Upper lobe of left lung (tissue), 6 donors: ENCODE measurements at regions not wholly inside any gene's neighbourhood (a gene's known extent, or its start where the extent isn't known, plus 50 kb on each side); places are given as distances from the start of the nearest gene placed in this dataset.

Source experiments
- ATAC-seq, 2 donors: fragments of 200-7000 bp; cut with Tn5 transposase; one replicate each; pipeline ENCODE4 v1.9.1; 2022; ENCODE audit warnings: mild to moderate bottlenecking in 2 of 2, moderate library complexity in 2 of 2; ENCODE audit not compliant: low FRiP score in 2 of 2
- DNase-seq, 2 donors: peaks; one replicate each; pipeline ENCODE4 v3.0.0-alpha.2; 2019 to 2020
- H3K27ac ChIP-seq, 4 donors: fragments of 200-600 bp; sonication (generic); one replicate each; pipeline ENCODE4 v1.5.1; 2016 to 2019
- H3K27me3 ChIP-seq, 4 donors: fragments of 200-600 bp; sonication (generic); one replicate each; pipeline ENCODE4 v1.5.1; 2017 to 2019
- H3K36me3 ChIP-seq, 4 donors: fragments of 200-600 bp; sonication (generic); one replicate each; pipeline ENCODE4 v1.5.1; 2016 to 2019
- H3K4me1 ChIP-seq, 4 donors: fragments of 200-600 bp; sonication (generic); one replicate each; pipeline ENCODE4 v1.5.1; 2018 to 2019
- H3K4me3 ChIP-seq, 4 donors: fragments of 200-600 bp; sonication (generic); one replicate each; pipeline ENCODE4 v1.5.1; 2017 to 2019; ENCODE audit warnings: mild to moderate bottlenecking in 2 of 4, moderate library complexity in 1 of 4
- H3K9me3 ChIP-seq, 4 donors: fragments of 200-600 bp; sonication (generic); one replicate each; pipeline ENCODE4 v1.5.1; 2018 to 2019
- EP300 ChIP-seq, 4 donors: sonication (generic); formaldehyde crosslinking; IDR thresholded peaks; one replicate each; pipeline ENCODE4 v1.5.1; 2017; ENCODE audit warnings: antibody characterized with exemption in 4 of 4, control low read depth in 2 of 4
- POLR2A ChIP-seq, 4 donors: fragments of 450-650 bp; IDR thresholded peaks; one replicate each; pipeline ENCODE4 v1.5.1; 2016 to 2017; ENCODE audit warnings: antibody characterized with exemption in 4 of 4, mild to moderate bottlenecking in 2 of 4
- POLR2AphosphoS5 ChIP-seq, 2 donors: sonication (generic); formaldehyde crosslinking; IDR thresholded peaks; one replicate each; pipeline ENCODE4 v1.5.1; 2017; ENCODE audit warnings: antibody characterized with exemption in 2 of 2
- WGBS, 2 donors: methylation state at CpG; one replicate each; pipeline ENCODE4 v1.1.5; 2017 to 2018; 5-methylcytosine and 5-hydroxymethylcytosine counted together
- TF ChIP-seq, protein P1 (sequence below), 6 experiments: fragments of 450-650 bp in 4 of 6; fragments of 200-600 bp in 2 of 6; sonication (generic) in 2 of 6; IDR thresholded peaks; one replicate each; pipeline ENCODE4 v1.5.1; 2016 to 2019; ENCODE audit warnings: antibody characterized with exemption in 6 of 6
- donor health status: DM: no; HTN: no; CAD: no; lungs with moderate emphysema.
- donor health status: DM: no; HTN: yes; CAD: no; lungs with severe emphysema.

GRCh38 chr2:8304821-8305766 lies 376.8 kb upstream of the ID2 start:
- H3K36me3 ChIP-seq, result no peaks in the 10 kb centered on the region
- no peak for ATAC-seq
- H3K9me3 ChIP-seq, result no peaks in the 10 kb centered on the region
- DNase-seq, result no peak
- WGBS, 2 donors, result 80% methylated on average over 18 of the region's 18 CpGs
- H3K27ac ChIP-seq, result no peak overlapping the region
- no peaks in the 10 kb centered on the region for H3K27me3 ChIP-seq
- TF ChIP-seq EP300 (IDR thresholded peaks at IDR 0.05) (no peak), POLR2A (IDR thresholded peaks at IDR 0.05) (no peak)
- TF ChIP-seq, protein P1, sequence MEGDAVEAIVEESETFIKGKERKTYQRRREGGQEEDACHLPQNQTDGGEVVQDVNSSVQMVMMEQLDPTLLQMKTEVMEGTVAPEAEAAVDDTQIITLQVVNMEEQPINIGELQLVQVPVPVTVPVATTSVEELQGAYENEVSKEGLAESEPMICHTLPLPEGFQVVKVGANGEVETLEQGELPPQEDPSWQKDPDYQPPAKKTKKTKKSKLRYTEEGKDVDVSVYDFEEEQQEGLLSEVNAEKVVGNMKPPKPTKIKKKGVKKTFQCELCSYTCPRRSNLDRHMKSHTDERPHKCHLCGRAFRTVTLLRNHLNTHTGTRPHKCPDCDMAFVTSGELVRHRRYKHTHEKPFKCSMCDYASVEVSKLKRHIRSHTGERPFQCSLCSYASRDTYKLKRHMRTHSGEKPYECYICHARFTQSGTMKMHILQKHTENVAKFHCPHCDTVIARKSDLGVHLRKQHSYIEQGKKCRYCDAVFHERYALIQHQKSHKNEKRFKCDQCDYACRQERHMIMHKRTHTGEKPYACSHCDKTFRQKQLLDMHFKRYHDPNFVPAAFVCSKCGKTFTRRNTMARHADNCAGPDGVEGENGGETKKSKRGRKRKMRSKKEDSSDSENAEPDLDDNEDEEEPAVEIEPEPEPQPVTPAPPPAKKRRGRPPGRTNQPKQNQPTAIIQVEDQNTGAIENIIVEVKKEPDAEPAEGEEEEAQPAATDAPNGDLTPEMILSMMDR (IDR thresholded peaks at IDR 0.05), result no peak
- H3K4me1 ChIP-seq, result peaks cover 2 to 11% (median 7%) of the 10 kb centered on the region in 4 donors
- H3K4me3 ChIP-seq, result no peak overlapping the region

GRCh38 chr2:8306530-8307351 lies 375.1 kb upstream of the ID2 start:
- Histone ChIP-seq H3K4me3 (no peak overlapping the region), H3K36me3 (no peaks in the 10 kb centered on the region), H3K27ac (no peak overlapping the region), H3K27me3 (no peaks in the 10 kb centered on the region), H3K4me1 (peaks cover 4 to 11% (median 8%) of the 10 kb centered on the region in 4 donors), H3K9me3 (no peaks in the 10 kb centered on the region)
- TF ChIP-seq POLR2AphosphoS5 (IDR thresholded peaks at IDR 0.05) (no peak), EP300 (IDR thresholded peaks at IDR 0.05) (no peak), POLR2A (IDR thresholded peaks at IDR 0.05) (no peak)
- TF ChIP-seq, protein P1 (IDR thresholded peaks at IDR 0.05), result no peak
- no peak for ATAC-seq
- WGBS, 2 donors, result 74 to 75% methylated on average over 7 of the region's 7 CpGs
- DNase-seq, result no peak

DNA sequence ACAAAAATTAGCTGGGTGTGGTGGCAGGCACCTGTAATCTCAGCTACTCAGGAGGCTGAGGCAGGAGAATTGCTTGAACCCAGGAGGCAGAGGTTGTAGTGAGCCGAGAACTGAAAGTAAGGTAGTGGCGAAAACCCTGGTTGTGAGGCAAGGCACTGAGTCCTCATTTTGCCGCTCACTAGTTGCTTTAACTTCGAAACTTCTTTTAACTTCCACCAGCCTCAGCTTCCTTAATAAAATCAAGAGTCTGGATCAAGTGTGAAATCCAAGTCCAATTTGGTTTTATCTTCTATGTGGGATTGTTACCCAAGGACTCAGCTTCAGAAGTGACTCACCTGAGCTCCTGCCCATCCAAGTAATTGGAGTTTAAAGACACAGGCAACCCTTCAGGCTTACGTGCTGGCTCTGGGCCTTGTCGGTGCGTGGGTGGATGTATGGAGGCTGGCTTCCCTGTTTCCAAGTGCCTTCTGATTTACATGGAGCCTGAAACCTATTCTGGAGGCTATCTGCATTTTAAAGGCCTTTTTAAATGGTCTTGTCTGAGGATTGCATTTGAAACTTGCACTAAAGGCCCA lies 374.2 kb upstream of the ID2 start:
- Histone ChIP-seq H3K9me3 (no peaks in the 10 kb centered on the region), H3K36me3 (no peaks in the 10 kb centered on the region), H3K4me1 (peaks cover under 1 to 8% (median 3%) of the 10 kb centered on the region in 4 donors), H3K4me3 (no peak overlapping the region), H3K27ac (no peak overlapping the region), H3K27me3 (no peaks in the 10 kb centered on the region)
- DNase-seq (no peak), ATAC-seq (no peak)
- WGBS, 2 donors, result 72 to 94% methylated on average over 7 of the region's 7 CpGs
- TF ChIP-seq POLR2AphosphoS5 (IDR thresholded peaks at IDR 0.05) (no peak), POLR2A (IDR thresholded peaks at IDR 0.05) (no peak)

- peaks cover 0 to 8% (median 4%) of the 10 kb centered on the region in 4 donors for H3K4me1 ChIP-seq
- TF ChIP-seq, protein P1 (IDR thresholded peaks at IDR 0.05), result no peak
- TF ChIP-seq POLR2A (IDR thresholded peaks at IDR 0.05) (no peak), EP300 (IDR thresholded peaks at IDR 0.05) (no peak), POLR2AphosphoS5 (IDR thresholded peaks at IDR 0.05) (no peak)
- no peaks in the 10 kb centered on the region for H3K9me3 ChIP-seq
- H3K27me3 ChIP-seq, result no peaks in the 10 kb centered on the region
- H3K27ac ChIP-seq, result no peak overlapping the region
- H3K4me3 ChIP-seq, result no peak overlapping the region
- ATAC-seq (no peak), DNase-seq (no peak)
- H3K36me3 ChIP-seq, result no peaks in the 10 kb centered on the region
- WGBS, 2 donors, result 59 to 66% methylated on average over 7 of the region's 7 CpGs
Measured at GRCh38 chr2:8309131-8309530, 372.7 kb upstream of the ID2 start.
